ENCODE measurements at regions not wholly inside any gene's neighbourhood (a gene's known extent, or its start where the extent isn't known, plus 50 kb on each side); places are given as distances from the start of the nearest gene placed in this dataset.

DNA sequence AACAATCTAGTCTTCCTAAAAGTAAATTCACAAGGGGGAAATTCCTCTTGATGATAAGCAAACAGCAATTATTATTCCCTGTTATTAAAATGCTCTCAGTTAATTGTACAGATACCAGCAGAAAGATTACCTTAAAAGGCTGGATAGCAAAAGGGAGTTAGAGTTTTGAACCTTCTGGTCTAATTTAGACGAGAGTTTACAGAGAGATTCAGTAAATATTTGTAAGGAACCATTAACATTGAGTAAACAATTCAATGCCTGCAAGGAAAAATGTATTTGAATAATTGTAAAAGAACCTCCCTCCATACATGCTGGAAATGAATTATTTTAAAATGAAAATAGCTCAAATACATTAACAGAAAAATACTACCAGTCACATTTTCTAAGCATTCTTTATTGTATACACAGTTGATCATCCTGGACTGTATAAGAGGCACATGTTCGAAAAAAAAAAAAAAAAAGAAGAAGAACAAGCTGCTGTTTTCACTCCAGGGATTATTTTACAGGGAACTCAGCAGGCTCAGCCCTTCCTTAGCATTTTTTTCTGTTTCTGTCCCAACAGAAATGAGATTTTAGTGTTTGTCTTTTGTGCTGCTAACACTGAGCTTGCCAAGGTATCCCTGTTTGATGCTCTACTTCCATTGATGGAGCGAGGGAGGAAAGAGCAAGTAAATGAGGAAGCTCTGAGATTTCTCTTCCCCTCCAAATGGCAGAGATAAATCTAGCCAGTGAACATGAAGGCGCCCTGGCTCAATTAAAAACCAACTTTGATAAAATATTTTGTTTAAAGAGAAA lies 141.1 kb downstream of the ENC1 start:
- no peak for TF ChIP-seq EP300 (IDR thresholded peaks at IDR 0.05; ENCODE audit: borderline replicate concordance)
- TF ChIP-seq CREB1 (IDR thresholded peaks at IDR 0.05; ENCODE audit: low read depth), result no peak
- TF ChIP-seq CEBPB (IDR thresholded peaks at IDR 0.05), result no peak
- TF ChIP-seq, protein P1, sequence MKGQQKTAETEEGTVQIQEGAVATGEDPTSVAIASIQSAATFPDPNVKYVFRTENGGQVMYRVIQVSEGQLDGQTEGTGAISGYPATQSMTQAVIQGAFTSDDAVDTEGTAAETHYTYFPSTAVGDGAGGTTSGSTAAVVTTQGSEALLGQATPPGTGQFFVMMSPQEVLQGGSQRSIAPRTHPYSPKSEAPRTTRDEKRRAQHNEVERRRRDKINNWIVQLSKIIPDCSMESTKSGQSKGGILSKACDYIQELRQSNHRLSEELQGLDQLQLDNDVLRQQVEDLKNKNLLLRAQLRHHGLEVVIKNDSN (IDR thresholded peaks at IDR 0.05), result no peak
- TF ChIP-seq, protein P2, sequence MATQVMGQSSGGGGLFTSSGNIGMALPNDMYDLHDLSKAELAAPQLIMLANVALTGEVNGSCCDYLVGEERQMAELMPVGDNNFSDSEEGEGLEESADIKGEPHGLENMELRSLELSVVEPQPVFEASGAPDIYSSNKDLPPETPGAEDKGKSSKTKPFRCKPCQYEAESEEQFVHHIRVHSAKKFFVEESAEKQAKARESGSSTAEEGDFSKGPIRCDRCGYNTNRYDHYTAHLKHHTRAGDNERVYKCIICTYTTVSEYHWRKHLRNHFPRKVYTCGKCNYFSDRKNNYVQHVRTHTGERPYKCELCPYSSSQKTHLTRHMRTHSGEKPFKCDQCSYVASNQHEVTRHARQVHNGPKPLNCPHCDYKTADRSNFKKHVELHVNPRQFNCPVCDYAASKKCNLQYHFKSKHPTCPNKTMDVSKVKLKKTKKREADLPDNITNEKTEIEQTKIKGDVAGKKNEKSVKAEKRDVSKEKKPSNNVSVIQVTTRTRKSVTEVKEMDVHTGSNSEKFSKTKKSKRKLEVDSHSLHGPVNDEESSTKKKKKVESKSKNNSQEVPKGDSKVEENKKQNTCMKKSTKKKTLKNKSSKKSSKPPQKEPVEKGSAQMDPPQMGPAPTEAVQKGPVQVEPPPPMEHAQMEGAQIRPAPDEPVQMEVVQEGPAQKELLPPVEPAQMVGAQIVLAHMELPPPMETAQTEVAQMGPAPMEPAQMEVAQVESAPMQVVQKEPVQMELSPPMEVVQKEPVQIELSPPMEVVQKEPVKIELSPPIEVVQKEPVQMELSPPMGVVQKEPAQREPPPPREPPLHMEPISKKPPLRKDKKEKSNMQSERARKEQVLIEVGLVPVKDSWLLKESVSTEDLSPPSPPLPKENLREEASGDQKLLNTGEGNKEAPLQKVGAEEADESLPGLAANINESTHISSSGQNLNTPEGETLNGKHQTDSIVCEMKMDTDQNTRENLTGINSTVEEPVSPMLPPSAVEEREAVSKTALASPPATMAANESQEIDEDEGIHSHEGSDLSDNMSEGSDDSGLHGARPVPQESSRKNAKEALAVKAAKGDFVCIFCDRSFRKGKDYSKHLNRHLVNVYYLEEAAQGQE (IDR thresholded peaks at IDR 0.05; ENCODE audit: low read depth), result no peak
- TF ChIP-seq YY1 (IDR thresholded peaks at IDR 0.05; ENCODE audit: low read depth), result no peak
- no peak for TF ChIP-seq TEAD4 (IDR thresholded peaks at IDR 0.05)
- TF ChIP-seq TCF12 (IDR thresholded peaks at IDR 0.05; ENCODE audit: low read depth), result no peak
- TF ChIP-seq, protein P3, sequence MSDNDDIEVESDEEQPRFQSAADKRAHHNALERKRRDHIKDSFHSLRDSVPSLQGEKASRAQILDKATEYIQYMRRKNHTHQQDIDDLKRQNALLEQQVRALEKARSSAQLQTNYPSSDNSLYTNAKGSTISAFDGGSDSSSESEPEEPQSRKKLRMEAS (IDR thresholded peaks at IDR 0.05), result no peak

DNA sequence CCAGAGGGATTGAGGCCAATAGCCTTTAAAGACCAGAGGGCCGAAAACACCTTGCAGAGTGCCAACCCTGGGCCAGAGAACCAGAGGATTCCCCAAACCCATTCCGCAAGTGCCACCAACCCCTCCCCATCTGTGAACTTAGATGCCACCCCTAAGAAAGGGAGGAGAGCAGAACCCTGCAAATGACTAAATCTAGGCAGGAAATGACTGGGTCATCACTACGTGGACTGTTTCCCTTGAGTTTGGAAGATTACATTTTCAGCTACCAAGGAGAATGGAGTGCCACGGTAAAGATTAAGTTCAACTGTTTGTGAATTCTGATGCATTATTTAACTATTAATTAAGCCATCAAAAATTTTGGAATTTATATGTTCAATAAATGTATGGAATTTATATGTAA lies 142.8 kb downstream of the ENC1 start:
- TF ChIP-seq TAF1 (IDR thresholded peaks at IDR 0.05; ENCODE audit: low read depth) (no peak), ZBTB7A (IDR thresholded peaks at IDR 0.05; ENCODE audit: low read depth) (no peak), RAD21 (IDR thresholded peaks at IDR 0.05; ENCODE audit: low read depth) (no peak), FOXM1 (IDR thresholded peaks at IDR 0.05; ENCODE audit: borderline replicate concordance, low read depth) (no peak), EGR1 (IDR thresholded peaks at IDR 0.05) (no peak), CEBPB (IDR thresholded peaks at IDR 0.05) (no peak), YY1 (IDR thresholded peaks at IDR 0.05; ENCODE audit: low read depth) (no peak), TCF12 (IDR thresholded peaks at IDR 0.05; ENCODE audit: low read depth) (no peak), NFIC (IDR thresholded peaks at IDR 0.05) (no peak)
- TF ChIP-seq, protein P3 (IDR thresholded peaks at IDR 0.05), result no peak
- TF ChIP-seq, protein P1 (IDR thresholded peaks at IDR 0.05), result no peak
- TF ChIP-seq, protein P2 (IDR thresholded peaks at IDR 0.05; ENCODE audit: low read depth), result no peak

DNA sequence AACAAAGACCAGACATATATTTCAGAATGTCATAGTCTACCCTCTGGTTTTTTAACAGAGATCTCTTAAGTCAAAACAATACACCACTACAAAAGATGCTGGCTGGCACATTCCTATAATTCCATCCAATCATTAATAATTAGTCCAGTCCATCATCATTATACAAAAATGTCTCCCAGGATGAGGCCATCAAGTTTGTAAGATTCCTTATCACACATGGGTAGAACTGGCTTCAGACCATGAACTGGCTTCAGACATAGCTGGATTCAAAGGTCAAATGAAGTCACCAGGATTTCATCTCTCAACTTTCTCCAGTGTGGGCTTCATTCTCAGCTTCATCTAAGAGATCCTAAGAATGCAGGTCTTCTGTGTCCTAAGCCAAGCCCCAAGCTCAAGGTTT lies 147.1 kb downstream of the ENC1 start:
- TF ChIP-seq CEBPB (IDR thresholded peaks at IDR 0.05), result no peak
- no peak for TF ChIP-seq FOXM1 (IDR thresholded peaks at IDR 0.05; ENCODE audit: borderline replicate concordance, low read depth)
- TF ChIP-seq YY1 (IDR thresholded peaks at IDR 0.05; ENCODE audit: low read depth), result no peak
- TF ChIP-seq, protein P1 (IDR thresholded peaks at IDR 0.05), result no peak
- TF ChIP-seq, protein P2 (IDR thresholded peaks at IDR 0.05; ENCODE audit: low read depth), result no peak
- TF ChIP-seq ZBTB7A (IDR thresholded peaks at IDR 0.05; ENCODE audit: low read depth), result no peak
- no peak for TF ChIP-seq TAF1 (IDR thresholded peaks at IDR 0.05; ENCODE audit: low read depth)
- no peak for TF ChIP-seq RAD21 (IDR thresholded peaks at IDR 0.05; ENCODE audit: low read depth)
- TF ChIP-seq EP300 (IDR thresholded peaks at IDR 0.05; ENCODE audit: borderline replicate concordance), result no peak
- no peak for TF ChIP-seq EGR1 (IDR thresholded peaks at IDR 0.05)
- TF ChIP-seq, protein P3 (IDR thresholded peaks at IDR 0.05), result no peak
- no peak for TF ChIP-seq TCF12 (IDR thresholded peaks at IDR 0.05; ENCODE audit: low read depth)
- TF ChIP-seq NFIC (IDR thresholded peaks at IDR 0.05), result no peak
- TF ChIP-seq TEAD4 (IDR thresholded peaks at IDR 0.05), result no peak
- TF ChIP-seq CREB1 (IDR thresholded peaks at IDR 0.05; ENCODE audit: low read depth), result no peak
